ENCODE measurements at regions not wholly inside any gene's neighbourhood (a gene's known extent, or its start where the extent isn't known, plus 50 kb on each side); places are given as distances from the start of the nearest gene placed in this dataset.

DNA sequence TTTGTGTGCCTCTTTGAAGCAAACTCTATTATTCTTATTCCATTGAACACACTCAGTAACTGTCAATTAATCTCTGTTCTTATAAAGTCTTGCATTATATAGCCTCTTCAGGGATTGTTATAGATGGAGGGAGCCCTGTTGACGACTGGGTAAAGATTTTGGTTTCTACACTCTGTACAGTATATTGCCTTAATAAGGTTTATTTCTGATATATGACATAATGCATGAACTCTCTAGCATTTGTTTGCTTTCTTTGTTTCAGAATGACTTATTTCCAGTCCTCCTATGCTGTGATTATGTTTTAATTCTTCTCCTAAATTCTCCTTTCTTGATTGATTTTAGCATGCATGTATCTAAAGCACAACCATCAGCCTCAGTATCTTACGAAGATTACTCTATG lies 494.9 kb downstream of the DIPK2A start:
- DNase-seq = no peak
- Histone ChIP-seq H4K91ac (ENCODE audit: low read length) (no peak overlapping the region), H3K36me3 (ENCODE audit: control insufficient read depth in 1 of 2, insufficient read depth in 2 of 2, low read depth in 1 of 2, low read length in 2 of 2) (no peaks in the 10 kb centered on the region), H2BK12ac (ENCODE audit: low read length in 2 of 2) (no peak overlapping the region), H4K8ac (ENCODE audit: low read length) (no peak overlapping the region), H3K14ac (ENCODE audit: low read length in 2 of 2) (no peak overlapping the region), H2AFZ (ENCODE audit: low read depth, low read length) (no peak overlapping the region), H3K9me3 (ENCODE audit: control insufficient read depth, low read length) (no peaks in the 10 kb centered on the region), H2AK5ac (ENCODE audit: low read length, severe bottlenecking) (no peak overlapping the region), H3K27me3 (ENCODE audit: control insufficient read depth in 1 of 2, insufficient read depth in 1 of 2, low read length in 2 of 2) (no peaks in the 10 kb centered on the region), H3K79me1 (replicated peaks; ENCODE audit: low read length, poor library complexity, severe bottlenecking) (no peaks in the 10 kb centered on the region), H3K4ac (ENCODE audit: low read depth in 1 of 2, low read length in 2 of 2) (no peak overlapping the region), H2BK120ac (ENCODE audit: low read depth, low read length) (no peak overlapping the region), H3K18ac (ENCODE audit: low read depth in 1 of 2, low read length in 2 of 2) (no peak overlapping the region), H3K23ac (ENCODE audit: low read length in 2 of 2) (no peak overlapping the region), H2BK15ac (ENCODE audit: low read depth, poor library complexity, severe bottlenecking) (no peak overlapping the region), H2BK5ac (ENCODE audit: low read depth, low read length, poor library complexity, severe bottlenecking) (no peak overlapping the region), H3K4me2 (ENCODE audit: low read length, poor library complexity, severe bottlenecking) (no peak overlapping the region), H3K4me1 (ENCODE audit: control insufficient read depth, insufficient read depth, low read depth, low read length) (no peaks in the 10 kb centered on the region), H3K9ac (ENCODE audit: low read length) (no peak overlapping the region), H3K4me3 (ENCODE audit: insufficient read depth in 1 of 2, low read depth in 1 of 2, low read length in 2 of 2) (no peak overlapping the region), H3K27ac (ENCODE audit: low read length, poor library complexity, severe bottlenecking) (no peak overlapping the region)
- 100% methylated on average over 1 of the region's 2 CpGs for WGBS

DNA sequence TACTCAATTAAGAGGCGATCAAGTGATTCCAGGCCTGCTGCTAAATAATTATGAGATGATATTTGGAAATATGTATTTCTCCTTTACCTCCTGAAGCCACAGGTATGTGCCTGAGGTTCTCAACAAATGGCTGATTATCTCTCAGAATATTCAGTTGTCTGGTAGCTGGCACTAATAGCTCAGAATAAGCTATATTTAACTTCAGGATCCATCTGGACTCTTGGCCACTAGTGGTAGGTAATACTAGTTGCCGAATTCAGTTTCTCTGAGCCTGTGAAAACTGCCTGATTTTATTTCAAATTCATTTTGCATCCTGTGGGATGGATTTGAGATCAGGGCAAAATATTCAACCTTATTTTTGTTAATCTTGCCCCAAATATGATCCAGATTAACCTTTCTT lies 499.0 kb downstream of the DIPK2A start:
- no peak overlapping the region for H4K8ac ChIP-seq (ENCODE audit: low read length)
- no peaks in the 10 kb centered on the region for H3K27me3 ChIP-seq (ENCODE audit: control insufficient read depth in 1 of 2, insufficient read depth in 1 of 2, low read length in 2 of 2)
- no peak overlapping the region for H3K9ac ChIP-seq (ENCODE audit: low read length)
- H4K91ac ChIP-seq (ENCODE audit: low read length) = no peak overlapping the region
- no peak overlapping the region for H3K4ac ChIP-seq (ENCODE audit: low read depth in 1 of 2, low read length in 2 of 2)
- H3K9me3 ChIP-seq (ENCODE audit: control insufficient read depth, low read length) = no peaks in the 10 kb centered on the region
- H2AK5ac ChIP-seq (ENCODE audit: low read length, severe bottlenecking) = no peak overlapping the region
- H3K4me1 ChIP-seq (ENCODE audit: control insufficient read depth, insufficient read depth, low read depth, low read length) = no peaks in the 10 kb centered on the region
- H2AFZ ChIP-seq (ENCODE audit: low read depth, low read length) = no peak overlapping the region
- H3K36me3 ChIP-seq (ENCODE audit: control insufficient read depth in 1 of 2, insufficient read depth in 2 of 2, low read depth in 1 of 2, low read length in 2 of 2) = no peaks in the 10 kb centered on the region
- H2BK5ac ChIP-seq (ENCODE audit: low read depth, low read length, poor library complexity, severe bottlenecking) = no peak overlapping the region
- H3K14ac ChIP-seq (ENCODE audit: low read length in 2 of 2) = no peak overlapping the region
- H3K27ac ChIP-seq (ENCODE audit: low read length, poor library complexity, severe bottlenecking) = no peak overlapping the region
- H2BK15ac ChIP-seq (ENCODE audit: low read depth, poor library complexity, severe bottlenecking) = no peak overlapping the region
- no peak overlapping the region for H3K18ac ChIP-seq (ENCODE audit: low read depth in 1 of 2, low read length in 2 of 2)
- no peak overlapping the region for H2BK12ac ChIP-seq (ENCODE audit: low read length in 2 of 2)
- no peak for DNase-seq
- H2BK120ac ChIP-seq (ENCODE audit: low read depth, low read length) = no peak overlapping the region
- no peaks in the 10 kb centered on the region for H3K79me1 ChIP-seq (replicated peaks; ENCODE audit: low read length, poor library complexity, severe bottlenecking)
- 100% methylated on average over 2 of the region's 2 CpGs for WGBS
- H3K4me2 ChIP-seq (ENCODE audit: low read length, poor library complexity, severe bottlenecking) = no peak overlapping the region
- no peak overlapping the region for H3K4me3 ChIP-seq (ENCODE audit: insufficient read depth in 1 of 2, low read depth in 1 of 2, low read length in 2 of 2)
- no peak overlapping the region for H3K23ac ChIP-seq (ENCODE audit: low read length in 2 of 2)

DNA sequence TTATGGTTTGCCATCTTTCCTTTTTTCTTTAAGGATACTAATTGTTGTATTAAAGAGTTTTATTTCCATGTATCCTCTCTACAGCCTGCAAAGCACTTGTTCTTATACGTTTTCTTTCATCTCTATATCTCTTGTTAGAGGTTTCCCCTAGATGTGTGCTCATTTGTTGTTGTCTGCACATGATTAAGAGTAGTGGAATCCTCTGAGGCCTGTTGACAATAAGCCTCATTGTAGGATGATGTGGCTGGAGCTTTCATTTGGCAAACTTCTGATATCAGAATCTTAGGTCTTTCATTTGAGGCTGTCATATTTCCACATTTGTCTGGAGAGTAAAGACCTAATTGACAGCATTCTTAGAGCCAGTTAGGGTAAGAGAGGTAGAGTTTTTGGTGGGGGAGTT lies 506.0 kb downstream of the DIPK2A start:
- no peak overlapping the region for H3K27ac ChIP-seq (ENCODE audit: low read length, poor library complexity, severe bottlenecking)
- H4K8ac ChIP-seq (ENCODE audit: low read length) = no peak overlapping the region
- no peaks in the 10 kb centered on the region for H3K27me3 ChIP-seq (ENCODE audit: control insufficient read depth in 1 of 2, insufficient read depth in 1 of 2, low read length in 2 of 2)
- WGBS = no CpG with 5 or more reads among the region's 1 CpG
- H3K9ac ChIP-seq (ENCODE audit: low read length) = no peak overlapping the region
- DNase-seq = no peak
- H3K4me1 ChIP-seq (ENCODE audit: control insufficient read depth, insufficient read depth, low read depth, low read length) = no peaks in the 10 kb centered on the region
- no peak overlapping the region for H3K4me3 ChIP-seq (ENCODE audit: insufficient read depth in 1 of 2, low read depth in 1 of 2, low read length in 2 of 2)
- H3K4me2 ChIP-seq (ENCODE audit: low read length, poor library complexity, severe bottlenecking) = no peak overlapping the region
- H2BK12ac ChIP-seq (ENCODE audit: low read length in 2 of 2) = no peak overlapping the region
- H3K18ac ChIP-seq (ENCODE audit: low read depth in 1 of 2, low read length in 2 of 2) = no peak overlapping the region
- H2AK5ac ChIP-seq (ENCODE audit: low read length, severe bottlenecking) = no peak overlapping the region
- no peak overlapping the region for H3K4ac ChIP-seq (ENCODE audit: low read depth in 1 of 2, low read length in 2 of 2)
- H2BK5ac ChIP-seq (ENCODE audit: low read depth, low read length, poor library complexity, severe bottlenecking) = no peak overlapping the region
- no peak overlapping the region for H4K91ac ChIP-seq (ENCODE audit: low read length)
- no peak overlapping the region for H2BK15ac ChIP-seq (ENCODE audit: low read depth, poor library complexity, severe bottlenecking)
- H2AFZ ChIP-seq (ENCODE audit: low read depth, low read length) = no peak overlapping the region
- H3K36me3 ChIP-seq (ENCODE audit: control insufficient read depth in 1 of 2, insufficient read depth in 2 of 2, low read depth in 1 of 2, low read length in 2 of 2) = no peaks in the 10 kb centered on the region
- H3K79me1 ChIP-seq (replicated peaks; ENCODE audit: low read length, poor library complexity, severe bottlenecking) = no peaks in the 10 kb centered on the region
- H3K9me3 ChIP-seq (ENCODE audit: control insufficient read depth, low read length) = no peaks in the 10 kb centered on the region
- no peak overlapping the region for H2BK120ac ChIP-seq (ENCODE audit: low read depth, low read length)
- no peak overlapping the region for H3K23ac ChIP-seq (ENCODE audit: low read length in 2 of 2)
- H3K14ac ChIP-seq (ENCODE audit: low read length in 2 of 2) = no peak overlapping the region

DNA sequence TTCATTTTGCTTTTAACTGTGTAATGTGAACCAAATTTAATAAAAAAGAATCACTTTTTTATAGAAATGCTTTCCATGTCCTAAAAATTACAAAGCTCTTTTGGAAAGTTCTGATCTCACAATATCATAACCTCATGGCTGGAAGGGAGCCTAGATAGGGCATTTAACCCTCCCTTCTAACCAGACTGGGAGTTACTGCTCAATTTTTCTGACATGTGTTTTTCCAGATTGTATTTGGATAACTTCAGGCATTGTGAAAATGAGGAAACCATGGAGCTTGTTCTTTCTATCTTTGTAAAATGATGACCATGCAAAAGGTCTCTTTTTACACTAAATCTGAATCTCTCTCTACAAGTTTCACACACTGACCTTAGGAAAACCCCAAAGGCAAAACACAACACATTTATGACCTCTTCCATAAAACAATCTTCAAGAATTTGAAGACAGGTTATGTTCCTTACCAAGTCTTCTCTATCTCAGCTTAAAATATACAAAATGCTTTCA lies 508.8 kb downstream of the DIPK2A start:
- no peak overlapping the region for H3K18ac ChIP-seq (ENCODE audit: low read depth in 1 of 2, low read length in 2 of 2)
- H3K36me3 ChIP-seq (ENCODE audit: control insufficient read depth in 1 of 2, insufficient read depth in 2 of 2, low read depth in 1 of 2, low read length in 2 of 2) = no peaks in the 10 kb centered on the region
- no peaks in the 10 kb centered on the region for H3K9me3 ChIP-seq (ENCODE audit: control insufficient read depth, low read length)
- no peak overlapping the region for H3K23ac ChIP-seq (ENCODE audit: low read length in 2 of 2)
- H3K4me3 ChIP-seq (ENCODE audit: insufficient read depth in 1 of 2, low read depth in 1 of 2, low read length in 2 of 2) = no peak overlapping the region
- no peaks in the 10 kb centered on the region for H3K79me1 ChIP-seq (replicated peaks; ENCODE audit: low read length, poor library complexity, severe bottlenecking)
- no peak overlapping the region for H2BK5ac ChIP-seq (ENCODE audit: low read depth, low read length, poor library complexity, severe bottlenecking)
- H2BK12ac ChIP-seq (ENCODE audit: low read length in 2 of 2) = no peak overlapping the region
- H3K4me2 ChIP-seq (ENCODE audit: low read length, poor library complexity, severe bottlenecking) = no peak overlapping the region
- H2AK5ac ChIP-seq (ENCODE audit: low read length, severe bottlenecking) = no peak overlapping the region
- H4K91ac ChIP-seq (ENCODE audit: low read length) = no peak overlapping the region
- no peaks in the 10 kb centered on the region for H3K4me1 ChIP-seq (ENCODE audit: control insufficient read depth, insufficient read depth, low read depth, low read length)
- H3K9ac ChIP-seq (ENCODE audit: low read length) = no peak overlapping the region
- no peak overlapping the region for H4K8ac ChIP-seq (ENCODE audit: low read length)
- no peak overlapping the region for H2BK120ac ChIP-seq (ENCODE audit: low read depth, low read length)
- H3K4ac ChIP-seq (ENCODE audit: low read depth in 1 of 2, low read length in 2 of 2) = no peak overlapping the region
- no peak overlapping the region for H2BK15ac ChIP-seq (ENCODE audit: low read depth, poor library complexity, severe bottlenecking)
- DNase-seq = no peak
- no peak overlapping the region for H3K27ac ChIP-seq (ENCODE audit: low read length, poor library complexity, severe bottlenecking)
- no peaks in the 10 kb centered on the region for H3K27me3 ChIP-seq (ENCODE audit: control insufficient read depth in 1 of 2, insufficient read depth in 1 of 2, low read length in 2 of 2)
- no peak overlapping the region for H3K14ac ChIP-seq (ENCODE audit: low read length in 2 of 2)
- no peak overlapping the region for H2AFZ ChIP-seq (ENCODE audit: low read depth, low read length)
